Panc1 (cell line): ENCODE measurements at regions not wholly inside any gene's neighbourhood (a gene's known extent, or its start where the extent isn't known, plus 50 kb on each side); places are given as distances from the start of the nearest gene placed in this dataset.

ENCODE experiments used
- ATAC-seq: fragments of 200-7000 bp; cut with Tn5 transposase; 2 replicates; pipeline ENCODE4 v1.9.1; 2020; ENCODE audit warnings: mild to moderate bottlenecking, moderate library complexity
- BruUV-seq: library from RNA; stranded (reverse); fragments of 400-500 nt; replicated peaks from 2 replicates; lab custom pipeline; 2021; lab: Mats Ljungman, UMichigan
- CTCF ChIA-PET: fragments of 300-600 bp; sonication (Branson Sonifier 250); formaldehyde crosslinking; loops from one replicate; lab custom pipeline; 2022; ENCODE audit warnings: antibody characterized with exemption; lab: Charles Lee
- POLR2A ChIA-PET: fragments of 300-600 bp; sonication (Branson Sonifier 250); formaldehyde crosslinking; loops from one replicate; lab custom pipeline; 2022; ENCODE audit warnings: antibody characterized with exemption; lab: Charles Lee
- DNase-seq: peaks from one replicate; pipeline ENCODE4 v3.0.0-alpha.2; 2010; ENCODE audit warnings: low read depth, low spot score
- H3K27ac ChIP-seq: 2 replicates; pipeline ENCODE4 v1.5.1; 2011; ENCODE audit warnings: mild to moderate bottlenecking, low read length, inconsistent platforms
- H3K27me3 ChIP-seq: fragments of 200-500 bp; sonication (Bioruptor generic); 2 replicates; pipeline ENCODE4 v1.6.0; 2014; ENCODE audit warnings: low read length, inconsistent platforms; ENCODE audit not compliant: control insufficient read depth, insufficient read depth
- H3K36me3 ChIP-seq: fragments of 200-500 bp; sonication (Bioruptor generic); 2 replicates; pipeline ENCODE4 v1.5.1; 2014; ENCODE audit warnings: inconsistent platforms, mild to moderate bottlenecking, low read length, moderate library complexity; ENCODE audit not compliant: control insufficient read depth, insufficient read depth
- H3K4me1 ChIP-seq: 2 replicates; pipeline ENCODE4 v1.5.1; 2011; ENCODE audit warnings: inconsistent platforms, mild to moderate bottlenecking, low read length, moderate library complexity; ENCODE audit not compliant: control insufficient read depth, insufficient read depth
- H3K4me3 ChIP-seq, 2 experiments: 2 replicates each; pipeline ENCODE4 v1.5.1; 2011 to 2012; ENCODE audit warnings: low read depth in 2 of 2, low read length in 2 of 2, mild to moderate bottlenecking in 2 of 2, inconsistent platforms in 1 of 2, moderate library complexity in 1 of 2
- H3K9me3 ChIP-seq: fragments of 200-500 bp; sonication (Bioruptor generic); 2 replicates; pipeline ENCODE4 v1.5.1; 2014; ENCODE audit warnings: low read depth, mild to moderate bottlenecking, inconsistent platforms, low read length, moderate library complexity; ENCODE audit not compliant: control insufficient read depth, insufficient read depth
- POLR2AphosphoS5 ChIP-seq: IDR thresholded peaks from 2 replicates; pipeline ENCODE4 v1.6.1; 2012; ENCODE audit warnings: mild to moderate bottlenecking, low read depth, low read length, moderate library complexity
- REST ChIP-seq, 2 experiments: IDR thresholded peaks; 2 replicates each; pipeline ENCODE4 v1.6.1; 2011 to 2012; ENCODE audit warnings: low read depth in 2 of 2, control low read depth in 1 of 2, low read length in 1 of 2, mild to moderate bottlenecking in 1 of 2, moderate library complexity in 1 of 2; ENCODE audit not compliant: insufficient read depth in 1 of 2
- SIN3A ChIP-seq: IDR thresholded peaks from 2 replicates; pipeline ENCODE4 v1.6.1; 2012; ENCODE audit warnings: low read depth, mild to moderate bottlenecking, low read length, moderate library complexity, borderline replicate concordance; ENCODE audit not compliant: insufficient read depth
- TCF7L2 ChIP-seq: IDR thresholded peaks from 2 replicates; pipeline ENCODE4 v1.6.1; 2011; ENCODE audit warnings: mild to moderate bottlenecking, low read depth, low read length, inconsistent platforms
- in situ Hi-C: cut with HindIII; loops from 2 replicates; pipeline ENCODE4 v1.10.0; 2016; ENCODE audit warnings: low sequenced_read_pairs, low pct_unique_long_range_greater_than_20kb
- intact Hi-C: fragments of 100-400 bp; cut with micrococcal nuclease; formaldehyde crosslinking; loops from one replicate; pipeline ENCODE4 v1.10.0; 2022; ENCODE audit not compliant: unreplicated experiment
- TF ChIP-seq, protein P1 (sequence below): fragments of 450-650 bp; IDR thresholded peaks from 2 replicates; pipeline ENCODE4 v1.5.1; 2017; ENCODE audit warnings: mild to moderate bottlenecking

DNA sequence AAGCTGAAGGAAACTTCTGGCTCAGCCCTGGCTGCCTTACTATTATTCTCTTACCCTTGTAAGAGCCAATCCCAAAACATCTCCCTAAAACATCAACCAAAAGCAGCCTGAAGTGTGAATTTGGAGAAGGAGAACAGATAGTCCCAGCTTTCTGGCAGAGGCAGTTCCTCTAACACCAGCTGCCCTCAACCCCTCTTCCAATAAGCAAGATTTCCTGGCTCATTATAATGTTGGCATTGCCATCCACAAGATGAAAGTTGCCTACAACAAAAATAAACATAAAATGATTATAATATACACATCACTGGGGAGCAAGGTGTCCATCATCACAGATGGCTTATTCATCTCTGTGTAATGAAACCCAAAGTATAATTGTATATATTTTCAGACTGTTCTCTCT lies 352.5 kb upstream of the CCDC196 start:
- BruUV-seq = no TSS peak
- no peak for TF ChIP-seq TCF7L2
- TF ChIP-seq POLR2AphosphoS5 = no peak
- ChIA-PET CTCF (no interaction called here), POLR2A (no interaction called here)
- H3K4me3 ChIP-seq = no peak overlapping the region
- H3K9me3 ChIP-seq = no peaks in the 10 kb centered on the region
- H3K27me3 ChIP-seq = no peaks in the 10 kb centered on the region
- H3K27ac ChIP-seq = no peak overlapping the region
- DNase-seq (no peak), ATAC-seq (no peak)
- H3K36me3 ChIP-seq = no peaks in the 10 kb centered on the region
- intact Hi-C loops = no loop called here
- H3K4me1 ChIP-seq = no peaks in the 10 kb centered on the region
- in situ Hi-C loops = no loop called here

DNA sequence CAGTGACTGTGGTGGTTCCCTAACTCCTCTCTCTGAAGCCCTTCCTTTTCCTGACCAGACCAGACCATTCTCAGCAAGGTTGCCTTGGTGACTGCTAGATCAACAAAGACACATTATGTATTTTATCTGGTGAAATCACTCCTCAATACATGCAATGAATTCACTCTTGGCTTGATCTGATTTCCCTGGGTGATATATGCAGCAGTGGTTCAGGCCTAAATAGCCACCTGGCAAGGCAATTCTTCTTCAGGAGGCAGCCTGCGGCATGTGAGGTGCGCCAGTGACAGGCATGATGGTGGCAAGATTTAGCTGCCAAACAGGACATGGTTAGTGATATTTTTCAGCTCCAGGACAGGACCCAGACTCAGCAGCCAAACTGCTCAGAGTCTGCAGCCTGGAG lies 350.3 kb upstream of the CCDC196 start:
- no peak for ATAC-seq
- TF ChIP-seq, protein P1, sequence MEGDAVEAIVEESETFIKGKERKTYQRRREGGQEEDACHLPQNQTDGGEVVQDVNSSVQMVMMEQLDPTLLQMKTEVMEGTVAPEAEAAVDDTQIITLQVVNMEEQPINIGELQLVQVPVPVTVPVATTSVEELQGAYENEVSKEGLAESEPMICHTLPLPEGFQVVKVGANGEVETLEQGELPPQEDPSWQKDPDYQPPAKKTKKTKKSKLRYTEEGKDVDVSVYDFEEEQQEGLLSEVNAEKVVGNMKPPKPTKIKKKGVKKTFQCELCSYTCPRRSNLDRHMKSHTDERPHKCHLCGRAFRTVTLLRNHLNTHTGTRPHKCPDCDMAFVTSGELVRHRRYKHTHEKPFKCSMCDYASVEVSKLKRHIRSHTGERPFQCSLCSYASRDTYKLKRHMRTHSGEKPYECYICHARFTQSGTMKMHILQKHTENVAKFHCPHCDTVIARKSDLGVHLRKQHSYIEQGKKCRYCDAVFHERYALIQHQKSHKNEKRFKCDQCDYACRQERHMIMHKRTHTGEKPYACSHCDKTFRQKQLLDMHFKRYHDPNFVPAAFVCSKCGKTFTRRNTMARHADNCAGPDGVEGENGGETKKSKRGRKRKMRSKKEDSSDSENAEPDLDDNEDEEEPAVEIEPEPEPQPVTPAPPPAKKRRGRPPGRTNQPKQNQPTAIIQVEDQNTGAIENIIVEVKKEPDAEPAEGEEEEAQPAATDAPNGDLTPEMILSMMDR = no peak
- no peak for TF ChIP-seq SIN3A
- no peak for TF ChIP-seq POLR2AphosphoS5
- H3K4me1 ChIP-seq = no peaks in the 10 kb centered on the region
- H3K27ac ChIP-seq = no peak overlapping the region
- no peak for DNase-seq
- H3K4me3 ChIP-seq = no peak overlapping the region
- intact Hi-C loops = no loop called here
- ChIA-PET CTCF (no interaction called here), POLR2A (no interaction called here)
- no peaks in the 10 kb centered on the region for H3K36me3 ChIP-seq
- no peaks in the 10 kb centered on the region for H3K27me3 ChIP-seq
- in situ Hi-C loops = no loop called here
- BruUV-seq = no TSS peak
- H3K9me3 ChIP-seq = no peaks in the 10 kb centered on the region

DNA sequence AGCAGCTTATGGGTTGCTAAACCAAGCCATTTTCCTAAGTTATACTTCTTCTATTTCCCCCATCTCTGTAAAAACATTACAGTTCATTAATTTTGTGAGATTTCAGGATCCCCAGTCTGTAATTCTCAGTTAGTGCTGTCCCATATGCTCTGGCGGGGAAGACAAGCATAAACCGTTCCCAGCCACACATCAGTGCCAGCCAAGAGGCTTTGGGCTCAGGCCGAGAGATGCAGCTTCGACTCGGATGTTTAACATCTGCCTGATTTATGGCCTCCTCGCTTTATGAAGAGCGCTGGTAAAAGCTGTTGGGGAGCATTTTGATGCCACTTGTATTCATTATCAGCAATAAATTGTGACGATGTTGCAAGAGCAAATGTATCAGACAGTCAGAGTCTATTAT lies 349.1 kb upstream of the CCDC196 start:
- H3K4me1 ChIP-seq = no peaks in the 10 kb centered on the region
- BruUV-seq = no TSS peak
- H3K27ac ChIP-seq = no peak overlapping the region
- no peak overlapping the region for H3K4me3 ChIP-seq
- H3K9me3 ChIP-seq = no peaks in the 10 kb centered on the region
- no peaks in the 10 kb centered on the region for H3K27me3 ChIP-seq
- ChIA-PET POLR2A (no interaction called here), CTCF (no interaction called here)
- no peak for DNase-seq
- TF ChIP-seq SIN3A = no peak
- TF ChIP-seq, protein P1 = no peak
- no peak for TF ChIP-seq POLR2AphosphoS5
- TF ChIP-seq REST (IDR thresholded peaks at IDR 0.05; ENCODE audit: insufficient read depth in 1 of 2, low read depth in 2 of 2, low read length in 1 of 2) = no peak
- TF ChIP-seq TCF7L2 = no peak
- no peak for ATAC-seq
- intact Hi-C loops (no loop called here), in situ Hi-C loops (no loop called here)
- no peaks in the 10 kb centered on the region for H3K36me3 ChIP-seq
